Right lung (tissue), 2 donors: ENCODE measurements at regions not wholly inside any gene's neighbourhood (a gene's known extent, or its start where the extent isn't known, plus 50 kb on each side); places are given as distances from the start of the nearest gene placed in this dataset.

Source experiments
- DNase-seq, 2 donors: peaks; one replicate each; pipeline ENCODE4 v3.0.0-alpha.2; 2013

DNA sequence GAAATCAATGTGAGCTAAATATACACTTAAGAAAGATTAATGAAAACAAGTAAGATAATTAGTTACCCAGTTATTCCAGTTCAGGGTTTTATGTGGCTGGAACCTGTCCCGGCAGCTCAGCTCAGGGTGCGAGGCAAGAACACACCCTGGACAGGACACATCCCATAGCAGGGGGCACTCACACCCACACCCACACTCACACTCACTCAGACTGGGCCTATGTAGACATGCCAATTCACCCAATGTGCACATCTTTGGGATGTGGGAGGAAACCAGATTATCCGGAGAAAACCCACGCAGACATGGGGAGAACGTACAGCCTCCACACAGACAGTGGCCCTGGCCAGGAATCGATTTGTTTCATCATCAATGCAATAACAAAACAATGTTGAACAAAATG is 66.0 kb upstream of the TMCC3 start:
- no peak for DNase-seq

- DNase-seq, result no peak
Measured at GRCh38 chr12:94714378-94715114, 64.2 kb upstream of the TMCC3 start.

- DNase-seq, result no peak
Measured at GRCh38 chr12:94712815-94713515, 62.6 kb upstream of the TMCC3 start.

- DNase-seq, result no peak
Measured at GRCh38 chr12:94710933-94711332, 60.6 kb upstream of the TMCC3 start.

GRCh38 chr12:94707892-94708291 is 57.5 kb upstream of the TMCC3 start:
- peak; percentile 86 to 90 for DNase-seq

GRCh38 chr12:94707036-94707435 is 56.7 kb upstream of the TMCC3 start:
- no peak for DNase-seq

- no peak for DNase-seq
Measured at GRCh38 chr12:94706250-94706661, 55.9 kb upstream of the TMCC3 start.

DNA sequence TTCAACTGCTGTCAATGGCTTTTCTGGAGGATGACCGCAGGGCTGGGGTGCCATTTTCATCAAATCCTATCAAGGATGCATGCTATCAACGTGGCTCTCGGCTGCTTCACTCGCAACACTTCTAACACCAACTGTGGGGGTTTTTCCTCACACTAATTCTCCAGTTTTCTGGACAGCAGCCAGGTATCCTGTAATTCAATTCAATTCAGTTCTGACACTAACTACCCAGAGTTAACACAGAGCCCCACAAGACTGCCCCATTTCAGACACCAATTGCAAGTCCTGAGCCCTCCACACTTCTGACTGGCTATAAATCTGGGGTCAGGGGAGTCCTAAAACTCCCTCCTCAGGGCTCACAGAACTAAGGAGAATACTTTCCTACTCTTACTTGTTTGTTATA is 55.3 kb upstream of the TMCC3 start:
- no peak for DNase-seq

GRCh38 chr12:94704452-94705306 is 54.3 kb upstream of the TMCC3 start:
- peak; percentile 74 to 78 for DNase-seq

DNA sequence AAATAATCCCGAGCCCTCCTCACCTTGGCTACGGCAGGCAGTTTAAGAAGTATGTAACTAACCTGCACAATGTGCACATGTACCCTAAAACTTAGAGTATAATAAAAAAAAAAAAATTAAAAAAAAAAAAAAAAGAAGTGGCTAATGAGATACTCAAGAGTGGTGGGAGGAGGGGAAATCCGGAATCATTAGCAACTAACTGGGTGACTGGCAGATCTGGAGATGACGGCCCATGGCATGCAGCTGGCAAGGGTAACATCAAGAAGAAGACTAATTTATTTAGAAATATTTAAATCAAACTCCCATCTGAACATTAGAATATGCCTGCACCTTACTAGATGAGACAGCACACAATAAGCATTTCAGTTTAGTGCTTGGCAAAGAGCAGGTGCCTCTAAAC is 52.3 kb upstream of the TMCC3 start:
- DNase-seq, result no peak

GRCh38 chr12:94701711-94702110 is 51.4 kb upstream of the TMCC3 start:
- DNase-seq, result no peak

GRCh38 chr12:94700662-94701061 is 50.3 kb upstream of the TMCC3 start:
- no peak for DNase-seq
